Nephron (organoid): ENCODE measurements at regions not wholly inside any gene's neighbourhood (a gene's known extent, or its start where the extent isn't known, plus 50 kb on each side); places are given as distances from the start of the nearest gene placed in this dataset.

Experiments
- H3K27ac Mint-ChIP-seq, 3 experiments: 2 replicates each; pipeline ENCODE4 v1.8.0; 2020; ENCODE audit warnings: mixed read lengths in 3 of 3, mild to moderate bottlenecking in 2 of 3, moderate library complexity in 1 of 3
- H3K27me3 Mint-ChIP-seq: 2 replicates; pipeline ENCODE4 v1.8.0; 2021; ENCODE audit warnings: low read depth, mild to moderate bottlenecking, moderate library complexity, mixed read lengths
- H3K36me3 Mint-ChIP-seq: 2 replicates; pipeline ENCODE4 v1.8.0; 2020; ENCODE audit warnings: low read depth, mixed read lengths
- H3K4me1 Mint-ChIP-seq: 2 replicates; pipeline ENCODE4 v1.8.0; 2020; ENCODE audit warnings: mixed read lengths
- H3K4me3 Mint-ChIP-seq, 3 experiments: 2 replicates each; pipeline ENCODE4 v1.8.0; 2020; ENCODE audit warnings: mild to moderate bottlenecking in 3 of 3, mixed read lengths in 3 of 3, moderate library complexity in 2 of 3
- H3K9me3 Mint-ChIP-seq: 2 replicates; pipeline ENCODE4 v1.8.0; 2020; ENCODE audit warnings: mixed read lengths
- CTCF ChIP-seq, 3 experiments: fragments of 200-600 bp; sonication (generic); IDR thresholded peaks; one replicate each; pipeline ENCODE4 v1.5.0; 2021; ENCODE audit warnings: antibody characterized with exemption in 3 of 3; ENCODE audit not compliant: unreplicated experiment in 3 of 3

- Mint-ChIP-seq H3K27me3 (peaks cover 7% of the 10 kb centered on the region), H3K4me3 (no peak overlapping the region), H3K9me3 (peaks cover 2% of the 10 kb centered on the region), H3K4me1 (no peaks in the 10 kb centered on the region), H3K27ac (no peak overlapping the region), H3K36me3 (no peaks in the 10 kb centered on the region)
- TF ChIP-seq CTCF (IDR thresholded peaks at IDR 0.05; ENCODE audit: unreplicated experiment in 3 of 3): no peak
Observed at GRCh38 chr7:35581605-35582210, 113.2 kb downstream of the HERPUD2 start.

GRCh38 chr7:35576031-35576573 lies 118.8 kb downstream of the HERPUD2 start:
- H3K4me1 Mint-ChIP-seq: no peaks in the 10 kb centered on the region
- peaks cover 2% of the 10 kb centered on the region for H3K9me3 Mint-ChIP-seq
- H3K36me3 Mint-ChIP-seq: no peaks in the 10 kb centered on the region
- no peak overlapping the region for H3K4me3 Mint-ChIP-seq
- peaks cover 11% of the 10 kb centered on the region for H3K27me3 Mint-ChIP-seq
- H3K27ac Mint-ChIP-seq: no peak overlapping the region
- TF ChIP-seq CTCF (IDR thresholded peaks at IDR 0.05; ENCODE audit: unreplicated experiment in 3 of 3): no peak

- TF ChIP-seq CTCF (IDR thresholded peaks at IDR 0.05; ENCODE audit: unreplicated experiment in 3 of 3): no peak
- no peak overlapping the region for H3K27ac Mint-ChIP-seq
Observed at GRCh38 chr7:35571611-35572240, 123.2 kb downstream of the HERPUD2 start.

GRCh38 chr7:35570937-35571336 lies 124.0 kb downstream of the HERPUD2 start:
- Mint-ChIP-seq H3K27me3 (peaks cover 17% of the 10 kb centered on the region), H3K9me3 (no peaks in the 10 kb centered on the region), H3K4me1 (no peaks in the 10 kb centered on the region), H3K36me3 (no peaks in the 10 kb centered on the region), H3K4me3 (no peak overlapping the region), H3K27ac (no peak overlapping the region)
- TF ChIP-seq CTCF (IDR thresholded peaks at IDR 0.05; ENCODE audit: unreplicated experiment in 3 of 3): no peak

More at GRCh38 chr7:35571611-35572240, 123.2 kb downstream of the HERPUD2 start:
- Mint-ChIP-seq H3K36me3 (no peaks in the 10 kb centered on the region), H3K4me1 (no peaks in the 10 kb centered on the region), H3K27me3 (peaks cover 17% of the 10 kb centered on the region), H3K4me3 (no peak overlapping the region), H3K9me3 (no peaks in the 10 kb centered on the region)

GRCh38 chr7:35565927-35566326 lies 129.0 kb downstream of the HERPUD2 start:
- no peak overlapping the region for H3K27ac Mint-ChIP-seq
- H3K9me3 Mint-ChIP-seq: peaks cover 3% of the 10 kb centered on the region

More at GRCh38 chr7:35565927-35566326, 129.0 kb downstream of the HERPUD2 start:
- Mint-ChIP-seq H3K36me3 (no peaks in the 10 kb centered on the region), H3K27me3 (peaks cover 9% of the 10 kb centered on the region), H3K4me3 (no peak overlapping the region), H3K4me1 (no peaks in the 10 kb centered on the region)
- no peak for TF ChIP-seq CTCF (IDR thresholded peaks at IDR 0.05; ENCODE audit: unreplicated experiment in 3 of 3)
